Uterus (tissue), 3 donors: ENCODE measurements at regions not wholly inside any gene's neighbourhood (a gene's known extent, or its start where the extent isn't known, plus 50 kb on each side); places are given as distances from the start of the nearest gene placed in this dataset.

ENCODE experiments used
- DNase-seq, 2 donors: peaks; one replicate each; pipeline ENCODE4 v3.0.0-alpha.2; 2019 to 2020
- H3K27ac ChIP-seq, 2 donors: fragments of 200-600 bp; sonication (generic); 1 replicate in 1 of 2; 2 replicates in 1 of 2; pipeline ENCODE4 v1.5.1; 2016 to 2018
- H3K27me3 ChIP-seq, 2 donors: fragments of 200-600 bp; sonication (generic); one replicate each; pipeline ENCODE4 v1.5.1; 2018 to 2019; ENCODE audit warnings: control low read depth in 1 of 2
- H3K36me3 ChIP-seq, 2 donors: fragments of 200-600 bp; sonication (generic); one replicate each; pipeline ENCODE4 v1.5.1; 2019; ENCODE audit warnings: control low read depth in 1 of 2
- H3K4me1 ChIP-seq, 2 donors: fragments of 200-600 bp; sonication (generic); one replicate each; pipeline ENCODE4 v1.5.1; 2018 to 2019; ENCODE audit warnings: control low read depth in 1 of 2
- H3K4me3 ChIP-seq, 2 donors: fragments of 200-600 bp; sonication (generic); 1 replicate in 1 of 2; 2 replicates in 1 of 2; pipeline ENCODE4 v1.5.1; 2018 to 2019; ENCODE audit warnings: mild to moderate bottlenecking in 1 of 2
- H3K9me3 ChIP-seq, 2 donors: fragments of 200-600 bp; sonication (generic); one replicate each; pipeline ENCODE4 v1.5.1; 2019; ENCODE audit warnings: control low read depth in 1 of 2
- CTCF ChIP-seq, 4 experiments: fragments of 200-600 bp in 2 of 4; fragments of 450-650 bp in 2 of 4; sonication (generic) in 2 of 4; IDR thresholded peaks; one replicate each; pipeline ENCODE4 v1.5.1; 2016 to 2019; ENCODE audit warnings: antibody characterized with exemption in 4 of 4, mild to moderate bottlenecking in 2 of 4, moderate library complexity in 1 of 4
- POLR2A ChIP-seq, 2 donors: fragments of 450-650 bp; IDR thresholded peaks; one replicate each; pipeline ENCODE4 v1.6.1; 2016; ENCODE audit warnings: antibody characterized with exemption in 2 of 2, mild to moderate bottlenecking in 1 of 2, moderate library complexity in 1 of 2
- intact Hi-C: fragments of 100-400 bp; cut with DNase I; formaldehyde crosslinking; loops from one replicate; pipeline ENCODE4 v1.15.1; 2023; ENCODE audit warnings: low total_unique reads
- donor health status: DM: yes; HTN: yes; CAD: no.

DNA sequence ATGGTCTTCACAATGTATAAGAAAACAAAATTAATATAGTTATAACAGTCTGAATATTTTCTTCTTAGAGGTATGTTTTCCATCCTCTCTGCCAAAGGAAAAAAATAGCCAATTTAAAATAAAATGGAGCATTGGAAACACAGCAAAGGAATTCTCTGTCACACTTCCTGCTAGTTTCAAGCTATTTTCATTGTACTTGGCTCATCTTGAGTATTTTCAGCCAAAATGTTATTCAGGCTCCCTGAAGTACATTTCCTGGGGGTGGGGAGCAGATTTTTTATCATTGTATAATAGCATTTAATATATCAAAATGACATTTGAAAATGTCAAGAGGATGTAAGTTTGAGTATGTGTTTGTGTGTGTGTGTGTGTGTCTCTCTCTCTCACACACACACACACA lies 463.6 kb upstream of the REG3G start:
- DNase-seq, result no peak
- intact Hi-C loops, result no loop called here
- TF ChIP-seq CTCF (IDR thresholded peaks at IDR 0.05) (no peak), POLR2A (IDR thresholded peaks at IDR 0.05) (no peak)
- H3K27me3 ChIP-seq, result no peaks in the 10 kb centered on the region
- no peaks in the 10 kb centered on the region for H3K4me1 ChIP-seq
- no peak overlapping the region for H3K4me3 ChIP-seq
- H3K9me3 ChIP-seq, result no peaks in the 10 kb centered on the region
- H3K27ac ChIP-seq, result no peak overlapping the region
- no peaks in the 10 kb centered on the region for H3K36me3 ChIP-seq

- Histone ChIP-seq H3K27me3 (no peaks in the 10 kb centered on the region), H3K27ac (no peak overlapping the region), H3K36me3 (no peaks in the 10 kb centered on the region), H3K9me3 (no peaks in the 10 kb centered on the region), H3K4me3 (no peak overlapping the region), H3K4me1 (no peaks in the 10 kb centered on the region)
- TF ChIP-seq POLR2A (IDR thresholded peaks at IDR 0.05), result no peak
- no peak for TF ChIP-seq CTCF (IDR thresholded peaks at IDR 0.05)
- no peak for DNase-seq
- intact Hi-C loops, result no loop called here
Measured at GRCh38 chr2:78564666-78565065, 460.8 kb upstream of the REG3G start.

- no peaks in the 10 kb centered on the region for H3K4me1 ChIP-seq
- H3K4me3 ChIP-seq, result no peak overlapping the region
- DNase-seq, result no peak
- no peak for TF ChIP-seq CTCF (IDR thresholded peaks at IDR 0.05)
- TF ChIP-seq POLR2A (IDR thresholded peaks at IDR 0.05), result no peak
- no peaks in the 10 kb centered on the region for H3K27me3 ChIP-seq
- intact Hi-C loops, result no loop called here
- H3K9me3 ChIP-seq, result peaks cover 0 to 3% of the 10 kb centered on the region in 2 donors
- H3K27ac ChIP-seq, result no peak overlapping the region
- H3K36me3 ChIP-seq, result no peaks in the 10 kb centered on the region
Measured at GRCh38 chr2:78568782-78569373, 456.6 kb upstream of the REG3G start.

DNA sequence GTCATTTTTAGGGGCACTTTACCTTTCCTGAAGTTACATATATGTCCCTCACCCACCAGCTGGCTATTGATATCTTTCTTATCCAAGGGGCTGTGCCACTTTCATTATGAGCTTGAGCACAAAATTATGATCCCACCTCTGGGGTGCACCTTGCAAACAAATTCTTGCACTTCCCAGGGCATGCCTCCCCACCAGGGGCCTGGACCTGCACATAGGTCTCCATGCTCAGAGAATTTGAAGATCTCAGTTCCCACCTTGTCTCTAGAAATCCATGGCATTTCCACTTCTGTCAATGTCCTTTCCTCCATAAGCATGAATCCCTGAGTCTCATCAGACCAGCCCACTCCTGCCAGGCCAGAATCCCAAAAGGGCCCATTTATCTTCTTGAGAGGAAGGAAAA lies 449.1 kb upstream of the REG3G start:
- no peak overlapping the region for H3K27ac ChIP-seq
- no peaks in the 10 kb centered on the region for H3K27me3 ChIP-seq
- peaks cover 0 to 3% of the 10 kb centered on the region in 2 donors for H3K9me3 ChIP-seq
- no peak for TF ChIP-seq POLR2A (IDR thresholded peaks at IDR 0.05)
- TF ChIP-seq CTCF (IDR thresholded peaks at IDR 0.05), result no peak
- no peaks in the 10 kb centered on the region for H3K36me3 ChIP-seq
- H3K4me1 ChIP-seq, result no peaks in the 10 kb centered on the region
- intact Hi-C loops, result no loop called here
- no peak overlapping the region for H3K4me3 ChIP-seq
- no peak for DNase-seq

GRCh38 chr2:78585871-78586270 lies 439.6 kb upstream of the REG3G start:
- no peaks in the 10 kb centered on the region for H3K9me3 ChIP-seq
- H3K4me1 ChIP-seq, result no peaks in the 10 kb centered on the region
- TF ChIP-seq POLR2A (IDR thresholded peaks at IDR 0.05), result no peak
- no peak for TF ChIP-seq CTCF (IDR thresholded peaks at IDR 0.05)
- no peak overlapping the region for H3K27ac ChIP-seq
- intact Hi-C loops, result no loop called here
- no peaks in the 10 kb centered on the region for H3K36me3 ChIP-seq
- H3K4me3 ChIP-seq, result no peak overlapping the region
- no peaks in the 10 kb centered on the region for H3K27me3 ChIP-seq
- DNase-seq, result no peak
